ENCODE measurements at regions not wholly inside any gene's neighbourhood (a gene's known extent, or its start where the extent isn't known, plus 50 kb on each side); places are given as distances from the start of the nearest gene placed in this dataset.
"Not testable (repeated sequence)": the region's sequence is repeated elsewhere in the genome, so short reads cannot be mapped to it uniquely, and the experiment has no call there.

DNA sequence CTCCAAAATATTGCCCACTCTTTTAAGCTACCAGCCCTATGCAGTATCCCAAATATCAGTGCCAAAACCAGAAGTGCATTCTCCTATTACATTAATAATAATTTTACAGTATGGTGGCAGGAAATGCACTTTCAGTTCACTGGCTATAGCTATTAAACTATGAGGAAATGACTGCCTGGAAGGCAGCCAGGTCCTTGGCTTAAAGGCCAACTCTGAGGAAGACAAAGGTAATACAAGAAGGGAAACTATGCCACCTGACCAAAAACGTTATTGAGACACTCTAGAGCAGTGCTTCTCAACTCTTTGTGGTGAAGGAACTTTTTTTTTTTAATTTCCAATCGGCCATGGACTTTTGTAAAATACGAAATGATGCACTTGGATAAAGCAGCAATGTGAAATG, 133.6 kb upstream of the VAMP7 start:
- no peaks in the 10 kb centered on the region for H3K4me1 Mint-ChIP-seq
- no peak for DNase-seq (ENCODE audit: low spot score in 2 of 2)
- ATAC-seq (ENCODE audit: low read depth) = no peak
- no peak overlapping the region for H3K4me3 Mint-ChIP-seq
- no peak overlapping the region for H3K27ac Mint-ChIP-seq
- no peaks in the 10 kb centered on the region for H3K36me3 Mint-ChIP-seq
- peaks cover 2% of the 10 kb centered on the region for H3K27me3 Mint-ChIP-seq
- peaks cover 6% of the 10 kb centered on the region for H3K9me3 Mint-ChIP-seq

DNA sequence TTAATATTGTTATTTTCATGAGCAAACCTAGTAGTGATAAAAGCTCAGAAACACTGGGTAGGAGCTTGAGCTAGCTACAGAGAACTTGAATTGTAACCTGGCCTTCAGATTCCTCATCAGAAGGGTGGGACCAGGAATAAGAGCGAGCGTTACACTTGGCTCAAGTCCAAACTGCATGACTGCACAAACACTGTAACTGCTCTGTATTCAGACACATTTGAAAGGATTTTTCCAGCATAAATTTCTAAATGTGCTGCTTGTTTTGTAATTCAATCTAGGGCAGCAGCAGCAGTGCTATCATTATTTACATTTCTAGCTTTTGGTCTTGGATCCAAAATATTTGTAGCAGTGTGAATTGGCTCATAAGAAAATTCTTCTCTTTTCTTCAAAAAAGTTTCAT, 133.0 kb upstream of the TMLHE start:
- H3K9me3 Mint-ChIP-seq = peaks cover 11% of the 10 kb centered on the region
- ATAC-seq (ENCODE audit: low read depth) (no peak), DNase-seq (ENCODE audit: low spot score in 2 of 2) (no peak)
- H3K4me3 Mint-ChIP-seq = no peak overlapping the region
- no peaks in the 10 kb centered on the region for H3K4me1 Mint-ChIP-seq
- peaks cover 4% of the 10 kb centered on the region for H3K36me3 Mint-ChIP-seq
- H3K27ac Mint-ChIP-seq = no peak overlapping the region
- H3K27me3 Mint-ChIP-seq = peaks cover 6% of the 10 kb centered on the region

DNA sequence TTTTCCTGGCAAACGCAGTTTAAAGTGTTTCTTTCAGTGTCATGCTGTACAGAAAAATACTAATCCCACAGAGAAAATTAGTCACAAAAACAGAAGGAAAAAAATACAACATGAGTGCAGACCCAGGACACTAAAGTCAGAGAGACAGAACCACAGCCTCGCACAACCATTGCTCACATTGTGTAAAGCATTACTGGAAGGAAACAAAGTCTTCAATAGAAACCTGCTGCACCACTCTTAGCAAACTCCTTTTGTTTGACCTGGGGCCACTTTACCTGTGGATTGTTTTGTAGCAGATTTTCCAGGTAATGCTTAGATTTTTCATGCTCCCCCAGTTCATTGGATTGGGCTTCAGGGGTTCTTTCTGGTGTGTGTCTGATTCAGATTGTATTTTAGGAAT, 131.8 kb upstream of the TMLHE start:
- H3K27me3 Mint-ChIP-seq = peaks cover 6% of the 10 kb centered on the region
- no peak overlapping the region for H3K4me3 Mint-ChIP-seq
- peaks cover 12% of the 10 kb centered on the region for H3K9me3 Mint-ChIP-seq
- H3K4me1 Mint-ChIP-seq = no peaks in the 10 kb centered on the region
- H3K27ac Mint-ChIP-seq = no peak overlapping the region
- ATAC-seq (ENCODE audit: low read depth) = no peak
- H3K36me3 Mint-ChIP-seq = peaks cover 4% of the 10 kb centered on the region
- DNase-seq (ENCODE audit: low spot score in 2 of 2) = no peak

DNA sequence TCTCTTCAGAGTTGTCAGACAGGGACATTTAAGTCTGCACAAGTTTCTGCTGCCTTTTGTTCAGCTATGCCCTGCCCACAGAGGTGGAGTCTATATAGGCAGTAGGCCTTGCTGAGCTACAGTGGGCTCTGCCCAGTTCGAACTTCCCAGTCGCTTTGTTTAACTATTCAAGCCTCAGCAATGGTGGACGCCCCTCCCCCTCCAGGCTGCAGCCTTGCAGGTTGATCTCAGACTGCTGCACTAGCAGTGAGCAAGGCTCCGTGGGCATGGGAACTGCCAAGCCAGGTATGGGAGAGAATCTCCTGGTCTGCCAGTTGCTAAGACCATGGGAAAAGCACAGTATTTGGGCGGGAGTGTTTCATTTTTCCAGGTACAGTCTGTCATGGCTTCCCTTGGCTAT, 115.6 kb upstream of the TMLHE start:
- not testable (repeated sequence) for H3K36me3 Mint-ChIP-seq; H3K4me3 Mint-ChIP-seq; H3K9me3 Mint-ChIP-seq; ATAC-seq (ENCODE audit: low read depth); H3K4me1 Mint-ChIP-seq; H3K27ac Mint-ChIP-seq; DNase-seq (ENCODE audit: low spot score in 2 of 2); H3K27me3 Mint-ChIP-seq

DNA sequence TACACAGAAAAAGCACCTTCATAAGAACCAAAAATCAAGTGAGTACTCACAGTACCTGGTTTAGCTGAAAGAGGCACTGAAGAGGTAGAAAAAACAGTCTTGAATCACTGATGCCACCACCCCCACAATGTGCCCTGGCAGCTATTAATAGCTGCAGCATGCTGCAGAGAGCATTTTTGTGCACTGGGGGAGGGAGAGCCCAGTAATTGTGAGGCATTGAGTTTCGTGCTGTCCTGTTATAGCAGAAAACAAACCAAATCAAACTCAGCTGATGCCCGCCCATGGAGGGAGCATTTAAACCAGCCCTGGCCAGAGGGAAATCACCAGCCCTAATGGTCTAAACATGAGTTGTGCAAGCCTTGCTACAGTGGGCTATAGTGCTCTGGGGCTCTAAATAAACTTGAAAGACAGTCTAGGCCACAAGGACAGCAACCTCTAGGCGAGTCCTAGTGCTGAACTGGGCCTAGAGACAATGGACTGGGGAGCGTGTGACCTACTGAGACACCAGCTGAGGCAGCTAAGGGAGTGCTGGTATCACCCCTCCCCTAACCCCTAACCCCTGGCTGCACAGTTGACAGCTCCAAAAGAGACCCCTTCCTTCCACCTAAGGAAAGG, 106.3 kb upstream of the TMLHE start:
- no peak for DNase-seq (ENCODE audit: low spot score in 2 of 2)
- Mint-ChIP-seq H3K9me3 (peaks cover 10% of the 10 kb centered on the region), H3K27me3 (no peaks in the 10 kb centered on the region), H3K36me3 (peaks cover 1% of the 10 kb centered on the region), H3K27ac (no peak overlapping the region), H3K4me3 (no peak overlapping the region), H3K4me1 (no peaks in the 10 kb centered on the region)
- no peak for ATAC-seq (ENCODE audit: low read depth)

DNA sequence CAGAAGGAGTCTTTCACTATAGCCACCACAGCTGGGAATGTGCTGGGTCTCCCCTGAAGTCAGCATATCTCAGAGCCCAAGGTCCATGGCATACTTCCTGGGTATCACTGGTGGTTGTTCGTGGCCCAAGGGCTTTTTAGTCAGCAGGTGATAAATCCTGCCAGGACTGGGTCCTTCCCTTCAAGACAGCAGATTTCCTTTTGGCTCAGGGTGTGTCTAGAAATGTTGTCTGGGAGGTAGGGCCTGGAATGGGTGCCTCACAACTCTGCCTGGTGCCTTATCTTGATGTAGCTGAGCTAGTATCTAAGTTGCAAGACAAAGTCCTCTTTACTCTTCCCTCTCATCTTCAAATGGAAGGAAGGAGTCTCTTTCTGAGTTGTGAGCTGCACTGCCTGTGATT, 102.4 kb upstream of the TMLHE start:
- Mint-ChIP-seq H3K27ac (no peak overlapping the region), H3K4me3 (no peak overlapping the region), H3K27me3 (no peaks in the 10 kb centered on the region), H3K36me3 (peaks cover 5% of the 10 kb centered on the region), H3K4me1 (no peaks in the 10 kb centered on the region), H3K9me3 (peaks cover 13% of the 10 kb centered on the region)
- DNase-seq (ENCODE audit: low spot score in 2 of 2) = no peak
- no peak for ATAC-seq (ENCODE audit: low read depth)

DNA sequence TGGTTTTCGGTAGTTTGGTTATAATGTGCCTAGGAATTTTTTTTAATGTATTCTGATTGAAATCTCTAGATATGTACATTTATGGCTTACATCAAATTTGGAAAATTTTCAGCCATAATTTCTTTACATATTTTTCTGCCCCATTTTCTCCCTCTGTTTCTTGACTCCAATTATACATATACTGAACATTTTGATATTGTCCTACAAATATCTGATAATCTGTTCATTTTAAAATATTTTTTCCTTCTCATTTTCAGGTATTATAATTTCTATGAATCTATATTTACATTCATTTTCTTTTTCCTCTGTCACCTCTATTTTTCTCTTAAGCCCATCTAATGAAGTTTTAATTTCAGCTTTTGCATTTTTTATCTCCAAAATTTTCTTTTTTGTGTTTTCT, 82.7 kb upstream of the TMLHE start:
- H3K9me3 Mint-ChIP-seq = no peaks in the 10 kb centered on the region
- H3K4me1 Mint-ChIP-seq = no peaks in the 10 kb centered on the region
- ATAC-seq (ENCODE audit: low read depth) (no peak), DNase-seq (ENCODE audit: low spot score in 2 of 2) (no peak)
- no peak overlapping the region for H3K4me3 Mint-ChIP-seq
- H3K27me3 Mint-ChIP-seq = no peaks in the 10 kb centered on the region
- H3K27ac Mint-ChIP-seq = no peak overlapping the region
- H3K36me3 Mint-ChIP-seq = no peaks in the 10 kb centered on the region

DNA sequence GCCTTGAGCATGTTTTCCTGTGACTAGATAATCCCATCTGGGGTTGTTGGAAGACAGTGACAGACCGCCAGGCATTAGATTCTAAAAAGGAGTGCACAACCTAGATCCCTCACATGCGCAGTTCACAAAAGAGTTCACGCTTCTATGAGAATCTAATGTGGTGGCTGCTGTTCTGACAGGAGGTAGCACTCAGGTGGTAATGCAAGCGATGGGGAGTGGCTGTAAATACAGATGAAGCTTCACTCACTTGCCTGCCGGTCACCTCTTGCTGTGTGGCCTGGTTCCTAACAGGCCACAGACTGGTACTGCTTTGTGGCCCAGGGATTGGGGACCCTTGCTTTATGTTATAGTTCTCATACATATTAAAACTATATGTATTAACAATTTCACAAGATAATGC, 81.9 kb upstream of the TMLHE start:
- H3K27ac Mint-ChIP-seq = no peak overlapping the region
- no peaks in the 10 kb centered on the region for H3K4me1 Mint-ChIP-seq
- H3K27me3 Mint-ChIP-seq = no peaks in the 10 kb centered on the region
- DNase-seq (ENCODE audit: low spot score in 2 of 2) (no peak), ATAC-seq (ENCODE audit: low read depth) (no peak)
- no peaks in the 10 kb centered on the region for H3K36me3 Mint-ChIP-seq
- no peaks in the 10 kb centered on the region for H3K9me3 Mint-ChIP-seq
- no peak overlapping the region for H3K4me3 Mint-ChIP-seq

DNA sequence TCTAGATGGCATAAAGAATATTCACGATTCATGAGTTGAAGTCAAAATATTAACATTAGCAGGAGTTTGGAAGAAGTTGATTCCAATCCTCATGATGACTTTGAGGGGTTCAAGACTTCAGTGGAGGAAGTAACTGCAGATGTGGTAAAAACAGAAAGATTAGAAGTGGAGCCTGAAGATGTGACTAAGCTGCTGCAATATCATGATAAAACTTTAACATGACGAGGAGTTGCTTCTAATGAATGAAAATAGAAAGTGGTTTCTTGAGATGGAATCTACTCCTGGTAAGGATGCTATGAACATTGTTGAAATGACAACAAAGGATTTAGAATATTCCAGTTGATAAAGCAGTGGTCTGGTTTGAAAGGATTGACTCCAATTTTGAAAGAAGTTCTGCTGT, 70.1 kb upstream of the TMLHE start:
- no peaks in the 10 kb centered on the region for H3K4me1 Mint-ChIP-seq
- ATAC-seq (ENCODE audit: low read depth) = no peak
- H3K4me3 Mint-ChIP-seq = no peak overlapping the region
- no peaks in the 10 kb centered on the region for H3K9me3 Mint-ChIP-seq
- peaks cover 2% of the 10 kb centered on the region for H3K27me3 Mint-ChIP-seq
- no peaks in the 10 kb centered on the region for H3K36me3 Mint-ChIP-seq
- DNase-seq (ENCODE audit: low spot score in 2 of 2) = no peak
- no peak overlapping the region for H3K27ac Mint-ChIP-seq

DNA sequence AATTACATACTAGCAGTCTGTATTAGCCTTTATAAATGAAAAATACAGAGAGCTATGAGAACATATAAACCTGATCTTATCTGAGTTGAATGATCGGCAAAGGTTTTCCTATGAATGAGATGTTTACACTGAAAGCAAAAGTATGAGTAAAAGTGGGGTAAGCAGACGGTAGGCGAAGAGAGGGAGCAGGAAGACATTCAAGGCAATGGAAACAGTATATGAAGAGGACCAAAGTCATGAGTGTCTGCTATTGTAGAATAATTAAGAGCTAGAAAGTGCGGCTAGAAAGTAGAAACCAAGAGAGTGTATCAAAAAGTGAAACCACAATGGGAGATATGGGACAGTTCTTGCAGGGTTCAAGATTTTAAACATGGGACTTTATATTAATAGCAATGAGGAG, 67.0 kb upstream of the TMLHE start:
- no peak overlapping the region for H3K4me3 Mint-ChIP-seq
- H3K4me1 Mint-ChIP-seq = no peaks in the 10 kb centered on the region
- no peak overlapping the region for H3K27ac Mint-ChIP-seq
- peaks cover 2% of the 10 kb centered on the region for H3K27me3 Mint-ChIP-seq
- no peaks in the 10 kb centered on the region for H3K9me3 Mint-ChIP-seq
- DNase-seq (ENCODE audit: low spot score in 2 of 2) = no peak
- H3K36me3 Mint-ChIP-seq = no peaks in the 10 kb centered on the region
- ATAC-seq (ENCODE audit: low read depth) = no peak

DNA sequence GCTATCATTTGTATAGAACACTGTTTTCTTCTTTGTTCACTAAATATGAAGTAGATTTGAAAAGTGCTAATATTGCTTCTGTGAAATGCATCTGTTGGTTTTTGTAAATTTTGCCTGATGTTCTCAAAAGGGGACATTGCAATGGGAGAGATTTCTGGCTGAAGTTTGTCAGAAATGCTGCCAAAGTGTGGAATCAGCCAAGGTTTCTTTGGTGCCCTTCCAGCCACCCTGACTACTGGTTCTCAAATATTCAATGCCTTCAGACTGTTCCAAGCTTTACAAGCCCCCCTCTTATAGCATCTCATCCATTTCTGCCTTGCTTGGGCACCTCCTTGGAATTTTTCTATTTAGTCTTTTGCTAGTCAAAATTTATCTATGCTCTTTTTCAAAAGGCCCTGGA, 60.6 kb upstream of the TMLHE start:
- Mint-ChIP-seq H3K27me3 (no peaks in the 10 kb centered on the region), H3K36me3 (no peaks in the 10 kb centered on the region)
- DNase-seq (ENCODE audit: low spot score in 2 of 2) = no peak

DNA sequence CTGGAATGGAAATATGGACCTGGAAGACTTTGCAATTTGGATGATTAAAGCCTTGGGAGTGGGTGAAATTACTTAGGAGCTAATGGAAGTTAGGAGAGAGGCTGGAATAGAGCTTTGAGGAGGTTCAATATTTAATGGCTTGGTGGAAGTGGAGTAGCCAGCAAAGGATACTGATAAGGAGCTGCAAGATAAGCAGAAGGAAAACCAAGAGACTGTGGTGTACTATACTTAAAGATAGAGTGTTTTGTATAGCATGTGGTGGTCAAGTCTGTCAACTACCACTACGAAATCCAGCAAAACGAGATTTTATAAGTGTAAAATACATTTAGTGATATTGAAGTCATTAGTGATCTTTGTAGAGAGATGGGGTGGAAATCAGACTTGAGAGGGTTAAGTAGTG, 54.0 kb upstream of the TMLHE start:
- Mint-ChIP-seq H3K36me3 (no peaks in the 10 kb centered on the region), H3K27ac (no peak overlapping the region), H3K4me1 (no peaks in the 10 kb centered on the region), H3K4me3 (no peak overlapping the region), H3K27me3 (peaks cover 4% of the 10 kb centered on the region), H3K9me3 (peaks cover 3% of the 10 kb centered on the region)
- DNase-seq (ENCODE audit: low spot score in 2 of 2) (no peak), ATAC-seq (ENCODE audit: low read depth) (no peak)

More for the DNA sequence above, 60.6 kb upstream of the TMLHE start:
- no peaks in the 10 kb centered on the region for H3K9me3 Mint-ChIP-seq
- no peak for ATAC-seq (ENCODE audit: low read depth)
- no peak overlapping the region for H3K27ac Mint-ChIP-seq
- no peak overlapping the region for H3K4me3 Mint-ChIP-seq
- H3K4me1 Mint-ChIP-seq = no peaks in the 10 kb centered on the region
